ENCODE measurements at regions not wholly inside any gene's neighbourhood (a gene's known extent, or its start where the extent isn't known, plus 50 kb on each side); places are given as distances from the start of the nearest gene placed in this dataset.

GRCh38 chr5:35483780-35484179 lies 133.9 kb upstream of the SPEF2 start (continued):
- TF ChIP-seq, protein P1, sequence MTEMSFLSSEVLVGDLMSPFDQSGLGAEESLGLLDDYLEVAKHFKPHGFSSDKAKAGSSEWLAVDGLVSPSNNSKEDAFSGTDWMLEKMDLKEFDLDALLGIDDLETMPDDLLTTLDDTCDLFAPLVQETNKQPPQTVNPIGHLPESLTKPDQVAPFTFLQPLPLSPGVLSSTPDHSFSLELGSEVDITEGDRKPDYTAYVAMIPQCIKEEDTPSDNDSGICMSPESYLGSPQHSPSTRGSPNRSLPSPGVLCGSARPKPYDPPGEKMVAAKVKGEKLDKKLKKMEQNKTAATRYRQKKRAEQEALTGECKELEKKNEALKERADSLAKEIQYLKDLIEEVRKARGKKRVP (CRISPR knock-in tag; IDR thresholded peaks at IDR 0.05) = no peak
- TF ChIP-seq ZNF678 (CRISPR knock-in tag; IDR thresholded peaks at IDR 0.05) = no peak
- TF ChIP-seq, protein P2, sequence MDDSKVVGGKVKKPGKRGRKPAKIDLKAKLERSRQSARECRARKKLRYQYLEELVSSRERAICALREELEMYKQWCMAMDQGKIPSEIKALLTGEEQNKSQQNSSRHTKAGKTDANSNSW (CRISPR knock-in tag; IDR thresholded peaks at IDR 0.05; ENCODE audit: borderline replicate concordance) = no peak
- no peak for TF ChIP-seq NFIB (CRISPR knock-in tag; IDR thresholded peaks at IDR 0.05; ENCODE audit: borderline replicate concordance)
- no peak for TF ChIP-seq ZNF512B (CRISPR knock-in tag; IDR thresholded peaks at IDR 0.05; ENCODE audit: borderline replicate concordance)
- no peak for TF ChIP-seq ARID4A (CRISPR knock-in tag; IDR thresholded peaks at IDR 0.05; ENCODE audit: borderline replicate concordance)
- no peak for TF ChIP-seq FLYWCH1 (CRISPR knock-in tag; IDR thresholded peaks at IDR 0.05)
- TF ChIP-seq MEF2D (CRISPR knock-in tag; IDR thresholded peaks at IDR 0.05) = no peak
- no peak for TF ChIP-seq ZBTB3 (CRISPR knock-in tag; IDR thresholded peaks at IDR 0.05; ENCODE audit: borderline replicate concordance, low read depth)
- TF ChIP-seq ZNF564 (CRISPR knock-in tag; IDR thresholded peaks at IDR 0.05) = peak; percentile 42; the same call in 1 of the 2 replicates
- no peak for TF ChIP-seq SYNCRIP (IDR thresholded peaks at IDR 0.05; ENCODE audit: insufficient read depth, low read depth, low read length)
- TF ChIP-seq HDAC2 (CRISPR knock-in tag; IDR thresholded peaks at IDR 0.05) = peak; percentile 61; the same call in 1 of the 2 replicates
- no peak for TF ChIP-seq ZNF670 (CRISPR knock-in tag; IDR thresholded peaks at IDR 0.05; ENCODE audit: borderline replicate concordance)
- TF ChIP-seq EP300 (IDR thresholded peaks at IDR 0.05; ENCODE audit: low read depth in 2 of 2, low read length in 2 of 2) = peak in 1 of 2 experiments; percentile 89; a peak in 2 of 4 replicates
- no peak; the same call in 1 of the 2 replicates for TF ChIP-seq EP300 (CRISPR knock-in tag; IDR thresholded peaks at IDR 0.05; ENCODE audit: borderline replicate concordance)
- TF ChIP-seq DMAP1 (CRISPR knock-in tag; IDR thresholded peaks at IDR 0.05) = 0 out of 2 replicates have a peak, but pooled peaks have one; percentile 25
- TF ChIP-seq ELK4 (CRISPR knock-in tag; IDR thresholded peaks at IDR 0.05; ENCODE audit: borderline replicate concordance) = no peak
- TF ChIP-seq SRF (IDR thresholded peaks at IDR 0.05; ENCODE audit: low read depth, low read length) = no peak
- TF ChIP-seq IRF2 (CRISPR knock-in tag; IDR thresholded peaks at IDR 0.05) = peak; percentile 72; the same call in 1 of the 2 replicates
- TF ChIP-seq MED1 (CRISPR knock-in tag; IDR thresholded peaks at IDR 0.05) = peak; percentile 64
- TF ChIP-seq, protein P3, sequence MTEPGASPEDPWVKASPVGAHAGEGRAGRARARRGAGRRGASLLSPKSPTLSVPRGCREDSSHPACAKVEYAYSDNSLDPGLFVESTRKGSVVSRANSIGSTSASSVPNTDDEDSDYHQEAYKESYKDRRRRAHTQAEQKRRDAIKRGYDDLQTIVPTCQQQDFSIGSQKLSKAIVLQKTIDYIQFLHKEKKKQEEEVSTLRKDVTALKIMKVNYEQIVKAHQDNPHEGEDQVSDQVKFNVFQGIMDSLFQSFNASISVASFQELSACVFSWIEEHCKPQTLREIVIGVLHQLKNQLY (CRISPR knock-in tag; IDR thresholded peaks at IDR 0.05) = no peak

All from HepG2 (cell line).